T-cell (primary cell): ENCODE measurements at regions not wholly inside any gene's neighbourhood (a gene's known extent, or its start where the extent isn't known, plus 50 kb on each side); places are given as distances from the start of the nearest gene placed in this dataset.

ENCODE experiments used
- ATAC-seq, 4 experiments: fragments of 200-7000 bp in 3 of 4; fragments of 150-1000 bp in 1 of 4; cut with Tn5 transposase; replicated peaks in 1 of 4; 1 replicate in 3 of 4; 2 replicates in 1 of 4; pipeline ENCODE4 v1.10.0; 2021; ENCODE audit warnings: moderate library complexity in 3 of 4, mild to moderate bottlenecking in 2 of 4, moderate number of reproducible peaks in 1 of 4
- CTCF ChIA-PET, 2 donors: fragments of 300-600 bp; sonication (Branson Sonifier 250); formaldehyde crosslinking; loops; one replicate each; lab custom pipeline; 2022; ENCODE audit warnings: antibody characterized with exemption in 2 of 2; lab: Charles Lee
- POLR2A ChIA-PET, 2 donors: fragments of 300-600 bp; sonication (Branson Sonifier 250); formaldehyde crosslinking; loops; one replicate each; lab custom pipeline; 2022; ENCODE audit warnings: antibody characterized with exemption in 2 of 2; lab: Charles Lee
- DNase-seq, 35 experiments: peaks; one replicate each; pipeline versions ENCODE4 v3.0.0 to v3.0.0-alpha.2; 2013 to 2023
- H3K27ac ChIP-seq: one replicate; pipeline ENCODE4 v1.5.1; 2013; ENCODE audit warnings: low read length
- H3K27me3 ChIP-seq, 2 experiments: replicated peaks in 1 of 2; 1 replicate in 1 of 2; 2 replicates in 1 of 2; pipeline versions ENCODE4 v1.6.1 to v1.7.0; 2013; ENCODE audit warnings: low read length in 1 of 2, mixed read lengths in 1 of 2; ENCODE audit not compliant: control insufficient read depth in 2 of 2, insufficient read depth in 2 of 2; ENCODE audit errors: extremely low read depth in 1 of 2
- H3K36me3 ChIP-seq, 2 donors: 1 replicate in 1 of 2; 2 replicates in 1 of 2; pipeline versions ENCODE4 v1.6.1 to v1.7.0; 2013; ENCODE audit warnings: low read length in 1 of 2; ENCODE audit not compliant: control insufficient read depth in 2 of 2, insufficient read depth in 1 of 2; ENCODE audit errors: extremely low read depth in 1 of 2
- H3K4me1 ChIP-seq, 2 experiments: 1 replicate in 1 of 2; 2 replicates in 1 of 2; pipeline versions ENCODE4 v1.6.1 to v1.7.0; 2013; ENCODE audit warnings: low read length in 2 of 2, mixed read lengths in 1 of 2; ENCODE audit not compliant: insufficient read depth in 2 of 2, control insufficient read depth in 1 of 2; ENCODE audit errors: extremely low read depth in 1 of 2
- H3K4me3 ChIP-seq, 2 donors: 1 replicate in 1 of 2; 2 replicates in 1 of 2; pipeline versions ENCODE4 v1.5.1 to v1.7.0; 2013; ENCODE audit warnings: mild to moderate bottlenecking in 2 of 2, low read length in 1 of 2, moderate library complexity in 1 of 2; ENCODE audit not compliant: control insufficient read depth in 1 of 2; ENCODE audit errors: extremely low read depth in 1 of 2
- H3K9me3 ChIP-seq: 2 replicates; pipeline ENCODE4 v1.7.0; 2013
- H3K27ac Mint-ChIP-seq, 2 donors: one replicate each; pipeline ENCODE4 v1.8.0; 2020 to 2021; ENCODE audit warnings: mild to moderate bottlenecking in 2 of 2, mixed read lengths in 2 of 2
- H3K27me3 Mint-ChIP-seq, 2 donors: one replicate each; pipeline ENCODE4 v1.8.0; 2021 to 2022; ENCODE audit warnings: mixed read lengths in 2 of 2
- H3K36me3 Mint-ChIP-seq: one replicate; pipeline ENCODE4 v1.8.0; 2021; ENCODE audit warnings: mixed read lengths
- H3K4me1 Mint-ChIP-seq, 3 donors: one replicate each; pipeline ENCODE4 v1.8.0; 2020 to 2022; ENCODE audit warnings: mixed read lengths in 3 of 3, mild to moderate bottlenecking in 1 of 3
- H3K4me3 Mint-ChIP-seq, 3 donors: one replicate each; pipeline ENCODE4 v1.8.0; 2020 to 2022; ENCODE audit warnings: mild to moderate bottlenecking in 3 of 3, mixed read lengths in 3 of 3, moderate library complexity in 3 of 3
- H3K9me3 Mint-ChIP-seq, 3 donors: one replicate each; pipeline ENCODE4 v1.8.0; 2020 to 2022; ENCODE audit warnings: mixed read lengths in 3 of 3
- WGBS: methylation state at CpG from one replicate; pipeline ENCODE4 v1.1.5; 2013; ENCODE audit warnings: missing lambda C conversion rate; ENCODE audit not compliant: insufficient coverage; 5-methylcytosine and 5-hydroxymethylcytosine counted together

DNA sequence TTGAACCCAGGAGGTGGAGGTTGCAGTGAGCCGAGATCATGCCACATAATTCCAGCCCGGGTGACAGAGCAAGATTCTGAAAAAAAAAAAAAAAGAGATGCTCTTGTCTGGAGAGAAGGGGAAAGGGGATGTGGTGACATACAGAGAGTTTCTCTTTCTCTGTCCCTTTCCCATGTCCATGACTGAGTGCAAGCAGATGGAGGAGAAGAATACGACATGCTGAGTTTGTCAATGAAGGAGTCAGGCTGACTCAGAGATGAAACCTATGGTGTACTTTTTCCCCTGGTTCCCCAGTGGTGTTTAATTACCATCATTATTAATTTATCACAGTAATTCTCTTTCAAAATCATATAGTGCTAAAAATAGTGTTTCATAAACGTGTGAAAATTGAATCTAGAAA lies 448.8 kb downstream of the FOXO1 start:
- ChIA-PET POLR2A (interaction anchor here in 1 of 2 donors (0.6 kb wide), 1 partner anchor 39 kb away, joined by 4 read pairs; no protein-coding TSS in a partner anchor), CTCF (no interaction called here)
- Histone ChIP-seq H3K4me3 (no peak overlapping the region), H3K27ac (no peak overlapping the region), H3K9me3 (no peaks in the 10 kb centered on the region), H3K4me1 (peaks cover 25 to 29% of the 10 kb centered on the region in 2 experiments), H3K27me3 (no peaks in the 10 kb centered on the region), H3K36me3 (no peaks in the 10 kb centered on the region)
- Mint-ChIP-seq H3K4me3 (no peak overlapping the region), H3K27ac (peak overlapping the region in 1 of 2 donors; percentile 17), H3K27me3 (no peaks in the 10 kb centered on the region), H3K36me3 (peaks cover 3% of the 10 kb centered on the region), H3K9me3 (peaks cover 0 to 6% (median 0%) of the 10 kb centered on the region in 3 donors), H3K4me1 (peaks cover 58 to 72% (median 67%) of the 10 kb centered on the region in 3 donors)
- ATAC-seq = no peak
- no peak for DNase-seq
- no CpG with 5 or more reads among the region's 4 CpGs for WGBS

DNA sequence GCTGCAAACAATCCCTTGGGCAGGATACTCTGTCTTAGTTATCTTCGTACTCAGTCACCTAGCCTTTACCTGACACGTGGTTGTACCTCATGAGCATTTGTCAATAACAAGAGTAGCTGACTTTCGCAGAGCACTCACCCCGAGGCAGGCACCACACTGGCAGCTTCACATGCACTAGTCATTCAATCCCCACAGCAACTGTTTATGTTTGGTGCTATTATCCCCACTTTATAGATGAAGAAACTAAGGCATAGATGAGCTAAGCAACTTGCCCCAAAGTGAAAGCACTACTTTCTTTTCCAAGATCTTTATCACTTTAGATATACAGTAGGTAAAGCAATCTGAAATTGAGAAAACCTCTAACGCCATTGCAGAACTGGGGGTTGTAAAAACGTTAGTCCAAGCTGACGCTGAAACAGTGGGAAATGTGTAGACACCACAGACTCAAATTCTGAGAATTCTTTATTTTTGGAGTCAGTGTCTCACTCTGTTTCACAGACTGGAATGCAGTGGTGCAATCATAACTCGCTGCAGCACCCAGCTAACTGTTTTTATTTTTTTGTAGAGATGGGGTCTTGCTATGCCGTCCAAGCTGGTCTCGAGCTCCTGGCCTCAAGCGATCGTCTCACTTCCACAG lies 446.0 kb downstream of the FOXO1 start:
- CTCF ChIA-PET = interaction anchor here in 1 of 2 donors (0.9 kb wide), 2 partner anchors 21 to 30 kb away, joined by 5 read pairs; no protein-coding TSS in a partner anchor
- Histone ChIP-seq H3K9me3 (no peaks in the 10 kb centered on the region), H3K4me1 (peaks cover 22 to 36% of the 10 kb centered on the region in 2 experiments), H3K27ac (peak overlapping the region; percentile 72), H3K4me3 (no peak overlapping the region), H3K27me3 (no peaks in the 10 kb centered on the region), H3K36me3 (no peaks in the 10 kb centered on the region)
- POLR2A ChIA-PET = interaction anchor here in 1 of 2 donors (0.6 kb wide), 1 partner anchor 224 kb away, joined by 3 read pairs; no protein-coding TSS in a partner anchor
- peak overlapping the region; percentile 85 to 89 for H3K27ac Mint-ChIP-seq
- ATAC-seq (peak in 1 of 4 experiments; percentile 41), DNase-seq (peak in 1 of 35 experiments; percentile 33)
- no peaks in the 10 kb centered on the region for H3K27me3 Mint-ChIP-seq
- WGBS = 63% methylated on average over 5 of the region's 12 CpGs
- no peaks in the 10 kb centered on the region for H3K36me3 Mint-ChIP-seq
- no peaks in the 10 kb centered on the region for H3K9me3 Mint-ChIP-seq
- H3K4me1 Mint-ChIP-seq = peaks cover 51 to 71% (median 70%) of the 10 kb centered on the region in 3 donors
- peak overlapping the region in 2 of 3 donors; percentile 6 to 50 for H3K4me3 Mint-ChIP-seq

DNA sequence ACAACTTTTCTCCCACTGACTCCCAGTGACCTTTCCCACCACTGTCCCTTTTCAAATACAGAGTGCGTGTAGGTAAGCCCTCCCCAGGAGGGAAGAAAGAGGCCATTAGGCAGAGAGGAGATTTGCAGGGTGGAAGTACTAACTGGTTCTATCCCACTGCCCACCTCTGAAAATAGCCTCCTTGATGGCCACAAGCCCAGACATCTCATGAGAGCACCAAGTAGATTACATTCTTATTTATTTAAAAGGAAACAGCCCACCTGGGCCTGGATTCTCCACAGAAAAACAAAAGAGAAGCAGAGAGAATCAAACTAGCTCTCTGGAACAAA lies 445.3 kb downstream of the FOXO1 start:
- ATAC-seq (no peak), DNase-seq (no peak)
- Mint-ChIP-seq H3K4me3 (peak overlapping the region in 2 of 3 donors; percentile 17 to 50), H3K27ac (peak overlapping the region; percentile 85 to 89), H3K27me3 (no peaks in the 10 kb centered on the region), H3K9me3 (no peaks in the 10 kb centered on the region), H3K36me3 (no peaks in the 10 kb centered on the region), H3K4me1 (peaks cover 49 to 68% (median 66%) of the 10 kb centered on the region in 3 donors)
- Histone ChIP-seq H3K4me1 (peaks cover 27 to 36% of the 10 kb centered on the region in 2 experiments), H3K36me3 (no peaks in the 10 kb centered on the region), H3K9me3 (no peaks in the 10 kb centered on the region), H3K27me3 (no peaks in the 10 kb centered on the region), H3K4me3 (no peak overlapping the region), H3K27ac (peak overlapping the region; percentile 72)
- ChIA-PET POLR2A (interaction anchor here in 1 of 2 donors (0.6 kb wide), 1 partner anchor 31 kb away, joined by 4 read pairs; no protein-coding TSS in a partner anchor), CTCF (interaction anchor here in 1 of 2 donors (1.3 to 1.4 kb wide), 2 partner anchors 14 to 33 kb away, joined by 3 read pairs; no protein-coding TSS in a partner anchor)
- no CpG with 5 or more reads among the region's 1 CpG for WGBS

DNA sequence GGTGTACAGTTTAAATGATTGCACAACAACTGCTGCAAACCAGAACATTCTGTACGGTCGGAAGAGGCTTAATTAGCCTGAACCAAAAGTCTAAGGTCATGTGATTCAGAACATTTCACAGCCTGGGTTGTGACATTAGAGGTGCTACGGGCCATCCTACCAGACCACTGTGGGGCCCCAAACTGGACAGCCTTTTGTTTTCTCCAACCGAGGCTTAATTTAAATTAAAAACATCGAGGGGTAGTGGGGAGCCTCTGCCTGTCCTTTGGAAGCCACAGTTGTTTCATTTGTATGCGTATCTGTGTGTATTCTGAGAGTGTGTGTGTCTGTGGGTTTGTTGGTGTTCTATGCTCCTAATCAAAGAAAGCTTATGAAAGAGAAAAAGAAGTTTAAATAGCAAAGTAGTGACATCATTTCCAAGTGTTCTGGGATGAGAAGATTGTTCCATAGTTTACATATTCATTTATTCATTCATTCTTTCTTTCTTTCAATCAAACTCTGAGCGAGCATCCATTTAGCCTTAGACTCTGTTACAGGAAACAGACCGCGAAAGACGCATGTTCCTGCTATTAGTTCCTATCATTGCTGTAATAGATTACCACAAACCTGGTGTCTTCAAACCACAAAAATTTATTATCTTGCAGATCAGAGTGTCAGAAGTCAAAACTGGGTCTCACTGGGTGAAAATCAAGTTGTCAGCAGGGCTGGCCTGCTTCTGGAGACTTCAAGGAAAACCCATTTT lies 444.8 kb downstream of the FOXO1 start:
- Mint-ChIP-seq H3K27ac (peak overlapping the region; percentile 85 to 89), H3K27me3 (no peaks in the 10 kb centered on the region), H3K4me3 (peak overlapping the region; percentile 26 to 50 (median 46)), H3K9me3 (no peaks in the 10 kb centered on the region), H3K4me1 (peaks cover 49 to 66% (median 63%) of the 10 kb centered on the region in 3 donors), H3K36me3 (no peaks in the 10 kb centered on the region)
- H3K27ac ChIP-seq = peak overlapping the region; percentile 72
- peaks cover 28 to 36% of the 10 kb centered on the region in 2 experiments for H3K4me1 ChIP-seq
- ATAC-seq (peak; percentile 70 to 91 (median 75)), DNase-seq (peak in 32 of 35 experiments; percentile 12 to 81 (median 50))
- no peaks in the 10 kb centered on the region for H3K27me3 ChIP-seq
- ChIA-PET CTCF (interaction anchor here in 1 of 2 donors (0.6 to 1.4 kb wide), 4 partner anchors 15 to 450 kb away, joined by 3 read pairs; no protein-coding TSS in a partner anchor), POLR2A (interaction anchor here (0.5 to 0.6 kb wide), 2 partner anchors 31 kb away, joined by 4 read pairs; no protein-coding TSS in a partner anchor)
- H3K36me3 ChIP-seq = no peaks in the 10 kb centered on the region
- H3K4me3 ChIP-seq = no peak overlapping the region
- 14% methylated on average over 6 of the region's 10 CpGs for WGBS
- H3K9me3 ChIP-seq = no peaks in the 10 kb centered on the region

DNA sequence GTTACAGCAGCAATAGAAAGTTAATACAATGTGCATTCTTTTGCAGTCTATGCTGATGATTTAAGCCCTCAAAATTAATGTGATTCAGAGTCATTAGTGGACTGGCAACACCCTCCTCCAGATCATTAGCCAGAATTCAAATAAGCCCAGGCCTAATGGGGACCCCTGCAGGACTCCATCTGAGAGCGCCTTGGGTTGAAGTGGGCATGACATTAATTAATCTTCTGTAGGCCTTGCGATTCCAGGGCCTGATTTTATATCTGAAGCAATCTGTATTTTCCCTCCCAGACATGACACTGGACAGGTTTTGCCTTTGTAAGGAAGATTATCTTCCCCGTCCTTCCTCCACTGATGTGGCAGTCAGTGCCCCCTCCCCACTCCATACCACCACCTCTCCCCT lies 442.9 kb downstream of the FOXO1 start:
- no peak overlapping the region for H3K4me3 ChIP-seq
- peak overlapping the region in 1 of 2 donors; percentile 68 for H3K27ac Mint-ChIP-seq
- no peaks in the 10 kb centered on the region for H3K9me3 Mint-ChIP-seq
- DNase-seq (no peak), ATAC-seq (no peak)
- H3K36me3 ChIP-seq = no peaks in the 10 kb centered on the region
- no peak overlapping the region for H3K4me3 Mint-ChIP-seq
- no peaks in the 10 kb centered on the region for H3K36me3 Mint-ChIP-seq
- H3K27me3 ChIP-seq = no peaks in the 10 kb centered on the region
- H3K4me1 ChIP-seq = peaks cover 26 to 36% of the 10 kb centered on the region in 2 experiments
- H3K4me1 Mint-ChIP-seq = peaks cover 41 to 51% (median 47%) of the 10 kb centered on the region in 3 donors
- no peak overlapping the region for H3K27ac ChIP-seq
- H3K9me3 ChIP-seq = no peaks in the 10 kb centered on the region
- WGBS = 100% methylated on average over 1 of the region's 3 CpGs
- H3K27me3 Mint-ChIP-seq = no peaks in the 10 kb centered on the region
- POLR2A ChIA-PET = interaction anchor here in 1 of 2 donors (0.6 kb wide), 1 partner anchor 262 kb away, joined by 6 read pairs; no protein-coding TSS in a partner anchor
- CTCF ChIA-PET = no interaction called here

DNA sequence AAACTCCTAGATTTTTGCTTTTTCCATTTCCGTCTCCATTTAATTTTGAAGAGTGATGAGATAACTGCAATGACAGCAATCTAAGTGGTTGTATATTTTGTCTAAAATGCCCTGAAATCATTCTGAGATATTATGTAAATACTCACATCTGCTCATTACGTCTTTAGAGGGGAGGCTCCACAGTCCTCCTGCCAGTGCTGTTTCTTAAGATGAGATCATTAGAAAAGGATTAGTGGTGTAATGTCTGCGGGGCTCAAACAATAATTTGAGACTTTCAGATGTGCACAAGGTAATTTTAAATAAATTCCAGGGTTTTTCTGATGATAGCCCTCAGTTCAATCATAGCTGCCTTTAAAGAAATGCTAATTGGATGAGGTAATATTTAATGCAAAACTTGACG lies 437.9 kb downstream of the FOXO1 start:
- Mint-ChIP-seq H3K27ac (no peak overlapping the region), H3K27me3 (no peaks in the 10 kb centered on the region), H3K4me3 (no peak overlapping the region), H3K36me3 (no peaks in the 10 kb centered on the region), H3K9me3 (peaks cover 0 to 3% (median 0%) of the 10 kb centered on the region in 3 donors), H3K4me1 (peaks cover 26 to 31% (median 26%) of the 10 kb centered on the region in 3 donors)
- H3K27ac ChIP-seq = no peak overlapping the region
- ChIA-PET CTCF (interaction anchor here (0.5 to 0.6 kb wide), 2 partner anchors 27 to 751 kb away, joined by 3 read pairs; no protein-coding TSS in a partner anchor), POLR2A (no interaction called here)
- DNase-seq = no peak
- no peaks in the 10 kb centered on the region for H3K36me3 ChIP-seq
- H3K27me3 ChIP-seq = no peaks in the 10 kb centered on the region
- H3K9me3 ChIP-seq = no peaks in the 10 kb centered on the region
- no peak overlapping the region for H3K4me3 ChIP-seq
- 56% methylated on average over 1 of the region's 4 CpGs for WGBS
- H3K4me1 ChIP-seq = peaks cover 0 to 8% of the 10 kb centered on the region in 2 experiments
- ATAC-seq = no peak
